DMS 273 treated with DMSO at 0.1 percent for 48 hours (cell line): ENCODE measurements at regions not wholly inside any gene's neighbourhood (a gene's known extent, or its start where the extent isn't known, plus 50 kb on each side); places are given as distances from the start of the nearest gene placed in this dataset.
"Not testable (repeated sequence)": the region's sequence is repeated elsewhere in the genome, so short reads cannot be mapped to it uniquely, and the experiment has no call there.

ENCODE experiments used
- DNase-seq: peaks from one replicate; lab custom pipeline; 2025; lab: John Stamatoyannopoulos, UW

GRCh38 chr10:3342771-3343170 lies 170.2 kb upstream of the PITRM1 start:
- no peak for DNase-seq

DNA sequence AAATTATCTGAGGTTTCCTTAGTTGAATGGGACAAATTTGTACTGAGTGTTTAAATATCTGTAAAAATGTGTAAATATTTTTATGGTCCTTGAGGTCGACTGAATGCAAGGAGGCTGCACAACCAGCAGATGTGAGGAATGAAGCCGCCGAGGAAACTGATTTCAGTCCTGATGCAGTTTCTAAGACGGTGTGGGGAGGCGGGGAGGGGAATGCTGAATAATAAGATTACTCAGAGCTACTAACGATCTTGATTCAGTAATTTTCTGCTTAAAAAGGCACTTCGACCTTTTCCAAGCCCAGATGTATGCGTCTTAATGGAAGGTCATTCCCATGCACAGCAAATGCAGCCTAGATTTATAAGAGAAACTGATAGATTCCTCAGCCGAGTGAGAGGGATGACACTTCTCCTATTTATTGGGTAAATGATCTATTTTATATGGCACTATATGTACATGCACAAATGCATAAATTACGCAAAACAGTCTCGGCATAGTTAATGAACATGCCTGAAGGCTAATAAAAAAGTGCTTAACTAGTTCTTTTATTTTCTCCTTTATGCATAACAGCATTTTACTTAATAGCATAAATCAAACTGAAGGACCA lies 167.6 kb upstream of the PITRM1 start:
- DNase-seq, result no peak

GRCh38 chr10:3339531-3339950 lies 167.0 kb upstream of the PITRM1 start:
- no peak for DNase-seq

- no peak for DNase-seq
Observed at GRCh38 chr10:3339121-3339520, 166.5 kb upstream of the PITRM1 start.

- no peak for DNase-seq
Observed at GRCh38 chr10:3337741-3338140, 165.2 kb upstream of the PITRM1 start.

DNA sequence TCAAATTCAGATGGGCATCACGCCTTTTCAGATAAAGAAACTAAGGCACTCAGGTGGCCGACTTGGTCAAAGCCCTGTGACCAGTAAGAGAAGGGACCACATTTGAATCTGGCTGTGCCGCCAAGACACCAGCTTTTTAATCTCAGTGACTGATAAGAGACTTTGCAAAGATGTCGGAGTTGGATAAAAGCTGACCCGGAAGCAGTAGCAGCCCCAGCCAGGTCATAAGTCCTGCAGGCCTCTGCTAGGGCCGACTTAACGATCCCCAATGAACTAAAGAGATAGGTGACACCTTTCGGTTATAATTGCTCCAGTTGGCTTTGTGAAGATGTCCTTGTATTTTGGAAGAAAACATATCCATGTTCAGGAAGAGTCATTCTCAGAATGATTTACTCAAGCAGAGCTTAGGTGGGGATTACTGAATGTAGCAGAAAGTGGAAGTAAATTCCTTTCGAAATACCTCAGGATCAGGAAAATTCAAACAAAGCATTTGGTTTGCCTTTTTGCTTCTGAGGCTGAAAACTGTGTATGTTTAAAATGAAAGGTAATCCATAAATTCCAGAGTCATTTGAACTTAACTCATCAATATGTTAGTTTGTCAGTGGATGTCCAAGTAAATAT lies 164.2 kb upstream of the PITRM1 start:
- DNase-seq, result no peak

DNA sequence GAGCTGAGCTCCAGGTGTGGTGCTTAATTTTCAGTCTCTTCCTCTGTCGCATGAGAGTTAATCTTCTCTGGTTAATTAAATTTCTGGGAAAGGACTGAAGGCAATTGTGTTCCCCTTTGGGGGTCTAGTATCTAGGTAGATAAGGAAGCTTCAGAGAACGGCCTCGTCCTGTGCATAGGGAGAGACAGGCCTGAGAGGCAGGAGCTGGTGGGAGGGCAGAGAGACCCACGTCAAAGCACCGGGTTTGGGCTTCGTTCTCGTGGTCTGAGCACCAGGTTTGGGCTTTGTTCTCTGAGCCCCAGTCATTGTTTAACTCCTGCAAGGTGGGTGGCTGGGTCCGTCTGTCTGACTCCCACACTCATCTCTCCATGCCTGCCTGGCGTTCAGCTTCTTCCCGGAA lies 160.8 kb upstream of the PITRM1 start:
- no peak for DNase-seq

DNA sequence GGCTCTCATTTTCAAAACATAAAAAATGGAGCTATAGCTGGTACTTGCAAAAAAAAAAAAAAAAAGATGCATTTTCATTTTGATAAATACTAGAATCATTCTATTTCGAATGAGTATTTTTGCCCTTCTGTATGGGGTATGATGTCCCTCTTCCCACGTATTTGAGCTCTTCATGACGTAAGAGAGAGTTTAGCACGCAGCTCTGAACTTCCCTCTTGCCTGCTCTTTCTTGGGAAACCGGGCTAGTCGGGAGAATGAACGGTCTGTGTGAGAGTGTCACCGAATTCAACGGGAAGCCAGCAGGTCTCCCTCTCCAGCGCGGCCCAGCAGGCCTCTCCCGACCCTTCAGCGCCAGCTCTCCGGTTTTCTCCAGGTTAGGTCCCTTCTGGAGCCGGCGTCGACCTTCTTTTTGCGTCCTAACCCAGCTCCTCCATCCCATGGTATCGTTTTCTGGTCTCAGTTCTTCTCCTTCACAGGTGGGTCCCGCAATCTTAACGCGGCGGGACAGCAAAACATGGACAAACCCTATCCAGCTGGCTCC lies 159.2 kb upstream of the PITRM1 start:
- no peak for DNase-seq

GRCh38 chr10:3331187-3331586 lies 158.6 kb upstream of the PITRM1 start:
- no peak for DNase-seq

GRCh38 chr10:3330663-3331062 lies 158.1 kb upstream of the PITRM1 start:
- DNase-seq, result no peak

DNA sequence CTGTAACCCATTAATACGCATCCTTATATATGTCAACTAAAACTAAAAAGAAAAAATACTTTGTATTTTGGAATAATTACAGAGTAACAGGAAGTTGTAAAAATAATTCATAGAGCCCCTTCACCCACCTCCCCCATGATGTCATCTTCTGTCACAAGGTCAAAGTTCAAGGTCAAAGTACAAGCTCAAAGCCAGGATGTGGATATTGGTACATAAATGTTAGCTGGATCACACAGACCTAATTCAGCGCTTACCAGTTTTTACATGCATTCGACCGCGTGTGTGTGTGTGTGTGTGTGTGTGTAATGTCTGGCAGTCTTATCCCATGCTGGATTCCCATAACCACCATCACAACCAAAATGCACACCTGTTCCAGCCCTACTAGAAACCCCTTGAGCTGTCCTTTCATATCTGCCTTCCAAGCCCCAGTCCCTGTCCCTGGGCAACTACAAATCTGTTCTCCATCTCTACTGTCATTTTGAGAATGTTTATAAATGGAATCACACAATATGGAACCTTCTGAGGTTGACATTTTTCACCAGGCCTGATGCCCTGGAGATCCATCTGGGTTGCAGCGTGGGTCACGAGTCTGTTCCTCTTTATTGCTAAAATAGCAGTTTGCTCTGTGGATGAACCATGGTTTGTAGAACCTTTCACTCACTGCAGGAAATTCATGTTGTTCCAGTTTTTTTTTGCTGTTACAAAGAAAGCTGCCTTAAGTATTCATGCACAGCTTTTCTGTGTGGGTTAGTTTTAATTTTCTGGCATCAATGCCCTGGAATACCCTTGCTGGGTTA lies 153.6 kb upstream of the PITRM1 start:
- no peak for DNase-seq

DNA sequence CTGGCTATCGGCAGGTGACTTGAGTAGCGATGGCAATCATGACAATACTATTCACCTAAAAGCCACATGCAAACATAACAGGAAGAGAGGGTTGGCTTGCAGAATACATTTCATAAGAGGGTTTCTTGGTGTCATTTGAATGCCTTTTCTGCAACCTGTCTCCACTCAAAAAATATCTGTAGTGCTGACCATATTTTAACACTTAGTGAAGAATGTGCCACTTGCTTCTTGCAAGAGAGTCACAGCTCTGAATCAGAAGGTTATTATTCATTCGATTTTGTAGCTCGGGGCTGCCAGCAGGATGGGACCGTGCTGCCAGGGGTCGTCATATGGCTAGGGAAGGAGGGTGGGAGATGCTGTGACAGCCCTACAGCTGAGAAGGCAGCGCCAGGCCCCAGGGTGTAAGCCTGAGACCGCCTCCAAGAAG lies 152.0 kb upstream of the PITRM1 start:
- no peak for DNase-seq

DNA sequence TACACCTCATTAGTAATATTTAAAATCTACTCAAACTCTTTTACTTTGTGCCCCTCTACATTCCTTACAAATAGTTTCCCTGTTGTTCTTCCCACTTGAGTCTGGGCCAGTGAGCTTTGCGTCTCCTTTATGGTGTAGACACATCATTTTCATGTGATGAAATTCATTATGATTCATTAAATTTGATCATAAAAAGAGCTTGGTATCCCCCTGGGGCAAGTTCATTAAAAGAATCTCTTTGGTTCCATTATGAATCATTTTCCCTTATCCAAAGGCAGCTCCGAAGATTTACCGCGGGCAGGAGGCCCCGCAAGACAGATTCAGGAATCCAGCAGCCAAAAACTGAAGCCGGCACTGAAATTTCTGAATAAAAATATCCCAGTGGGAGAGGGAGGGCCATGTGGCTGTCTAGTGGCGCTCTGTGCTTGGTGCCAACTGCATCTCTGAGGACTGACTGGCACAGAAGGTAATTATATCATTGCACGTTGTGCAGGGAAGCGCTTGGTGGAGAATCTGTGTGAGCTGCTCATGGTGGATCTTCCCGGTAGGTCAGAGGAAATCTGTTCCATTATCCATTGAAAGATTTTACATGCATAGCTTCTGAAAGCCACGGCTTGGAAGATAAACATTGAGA lies 151.4 kb upstream of the PITRM1 start:
- no peak for DNase-seq

GRCh38 chr10:3321123-3321522 lies 148.5 kb upstream of the PITRM1 start:
- no peak for DNase-seq

GRCh38 chr10:3319811-3320226 lies 147.2 kb upstream of the PITRM1 start:
- no peak for DNase-seq

DNA sequence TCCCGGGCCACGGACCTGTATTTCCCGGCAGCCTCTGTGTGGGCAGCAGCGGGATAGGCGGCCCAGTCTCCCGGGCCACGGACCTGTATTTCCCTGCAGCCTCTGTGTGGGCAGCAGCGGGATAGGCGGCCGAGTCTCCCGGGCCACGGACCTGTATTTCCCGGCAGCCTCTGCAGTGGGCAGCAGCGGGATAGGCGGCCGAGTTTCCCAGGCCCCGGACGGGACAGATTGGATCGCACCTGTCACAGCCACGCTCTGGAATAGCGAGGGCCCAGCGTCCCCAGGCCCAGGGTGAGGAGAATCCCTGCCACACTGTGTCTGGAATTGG lies 145.9 kb upstream of the PITRM1 start:
- not testable (repeated sequence) for DNase-seq

- DNase-seq, result not testable (repeated sequence)
Observed at GRCh38 chr10:3317553-3318479, 145.2 kb upstream of the PITRM1 start.

DNA sequence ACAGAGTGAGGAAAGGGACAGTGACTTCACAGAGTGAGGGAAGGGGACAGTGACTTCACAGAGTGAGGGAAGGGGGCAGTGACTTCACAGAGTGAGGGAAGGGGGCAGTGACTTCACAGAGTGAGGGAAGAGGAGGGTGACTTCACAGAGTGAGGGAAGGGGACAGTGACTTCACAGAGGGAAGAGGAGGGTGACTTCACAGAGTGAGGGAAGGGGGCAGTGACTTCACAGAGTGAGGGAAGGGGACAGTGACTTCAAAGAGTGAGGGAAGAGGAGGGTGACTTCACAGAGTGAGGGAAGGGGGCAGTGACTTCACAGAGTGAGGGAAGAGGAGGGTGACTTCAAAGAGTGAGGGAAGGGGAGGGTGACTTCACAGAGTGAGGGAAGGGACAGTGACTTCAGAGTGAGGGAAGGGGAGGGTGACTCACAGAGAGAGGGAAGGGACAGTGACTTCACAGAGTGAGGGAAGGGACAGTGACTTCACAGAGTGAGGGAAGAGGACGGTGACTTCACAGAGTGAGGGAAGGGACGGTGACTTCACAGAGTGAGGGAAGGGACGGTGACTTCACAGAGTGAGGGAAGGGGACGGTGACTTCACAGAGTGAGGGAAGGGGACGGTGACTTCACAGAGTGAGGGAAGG lies 142.0 kb upstream of the PITRM1 start:
- not testable (repeated sequence) for DNase-seq

- not testable (repeated sequence) for DNase-seq
Observed at GRCh38 chr10:3313784-3314444, 141.3 kb upstream of the PITRM1 start.

DNA sequence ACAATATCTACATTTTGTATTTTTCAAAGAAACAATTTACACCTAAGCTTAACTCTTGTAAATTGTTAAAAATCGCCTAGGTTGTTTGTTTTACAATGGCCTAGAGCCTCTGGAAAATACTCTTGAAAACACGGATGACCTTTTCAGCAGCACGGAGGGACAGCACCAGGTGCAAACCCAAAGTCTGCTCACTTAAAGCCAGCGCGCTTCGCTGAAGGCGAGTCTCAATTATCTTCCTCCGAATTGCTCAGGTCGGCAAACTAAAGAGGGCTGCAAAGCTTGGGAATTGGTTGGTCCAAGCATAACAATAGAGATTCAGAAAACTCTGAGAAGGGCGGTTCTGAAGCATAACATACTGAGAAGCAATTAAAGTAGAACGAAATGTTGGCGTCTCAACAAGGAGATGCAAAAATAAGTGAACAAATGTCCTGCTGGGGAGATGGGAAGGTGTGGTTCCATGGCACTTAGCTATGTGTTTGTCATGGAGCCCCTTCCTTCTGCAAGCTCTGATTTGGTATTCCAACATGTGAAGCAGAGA lies 139.9 kb upstream of the PITRM1 start:
- DNase-seq, result no peak
